ENCODE measurements at regions not wholly inside any gene's neighbourhood (a gene's known extent, or its start where the extent isn't known, plus 50 kb on each side); places are given as distances from the start of the nearest gene placed in this dataset.

DNA sequence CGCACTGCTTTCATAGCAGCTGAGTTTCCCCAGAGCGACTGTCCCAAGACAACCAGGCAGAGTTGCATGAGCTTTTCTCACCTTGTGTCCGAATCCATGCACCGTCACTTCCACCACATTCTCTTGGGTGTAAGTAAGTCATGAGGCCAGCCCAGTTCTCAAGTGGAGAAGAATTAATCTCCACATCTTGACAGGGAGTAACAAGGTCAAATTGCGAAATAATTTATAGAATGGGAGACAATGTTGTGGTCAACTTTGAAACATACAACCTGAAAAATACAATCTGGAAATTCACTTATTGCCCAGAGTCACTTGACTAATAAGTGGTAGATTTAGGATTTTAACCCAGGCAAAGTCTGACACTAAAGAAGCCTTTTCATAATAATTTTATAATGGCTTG is 123.7 kb downstream of the UFM1 start:
- H3K9me3 ChIP-seq, result no peaks in the 10 kb centered on the region
- DNase-seq, result no peak
- no peaks in the 10 kb centered on the region for H3K36me3 ChIP-seq
- WGBS, 5 donors, result 81 to 91% (median 88%) methylated on average over 5 of the region's 5 CpGs
- TF ChIP-seq CTCF (IDR thresholded peaks at IDR 0.05 in 8 of 11, conservative IDR thresholded peaks at IDR 0.05 in 3 of 11) (no peak), POLR2A (IDR thresholded peaks at IDR 0.05) (no peak), POLR2AphosphoS5 (IDR thresholded peaks at IDR 0.05) (no peak)
- no peak overlapping the region for H3K4me3 ChIP-seq
- intact Hi-C loops (cut with DNase I; ENCODE audit: low total_unique reads), result no loop called here
- H3K27me3 ChIP-seq (replicated peaks in 1 of 7), result no peaks in the 10 kb centered on the region
- no peak overlapping the region for H3K27ac ChIP-seq
- no peaks in the 10 kb centered on the region for H3K4me1 ChIP-seq

- Histone ChIP-seq H3K27ac (no peak overlapping the region), H3K9me3 (no peaks in the 10 kb centered on the region), H3K4me1 (no peaks in the 10 kb centered on the region), H3K36me3 (no peaks in the 10 kb centered on the region), H3K27me3 (replicated peaks in 1 of 7) (no peaks in the 10 kb centered on the region), H3K4me3 (no peak overlapping the region)
- WGBS, 5 donors, result 76 to 85% (median 79%) methylated on average over 2 of the region's 2 CpGs
- intact Hi-C loops (cut with DNase I; ENCODE audit: low total_unique reads), result no loop called here
- TF ChIP-seq CTCF (IDR thresholded peaks at IDR 0.05 in 8 of 11, conservative IDR thresholded peaks at IDR 0.05 in 3 of 11) (no peak), POLR2A (IDR thresholded peaks at IDR 0.05) (no peak)
- no peak for DNase-seq
These were observed 128.0 kb downstream of the UFM1 start for GRCh38 chr13:38477676-38478075.

- Histone ChIP-seq H3K4me3 (no peak overlapping the region), H3K27ac (no peak overlapping the region), H3K4me1 (no peaks in the 10 kb centered on the region), H3K9me3 (no peaks in the 10 kb centered on the region), H3K27me3 (replicated peaks in 1 of 7) (no peaks in the 10 kb centered on the region), H3K36me3 (no peaks in the 10 kb centered on the region)
- no peak for TF ChIP-seq POLR2AphosphoS5 (IDR thresholded peaks at IDR 0.05)
- TF ChIP-seq CTCF (IDR thresholded peaks at IDR 0.05 in 8 of 11, conservative IDR thresholded peaks at IDR 0.05 in 3 of 11), result no peak
- no peak for TF ChIP-seq POLR2A (IDR thresholded peaks at IDR 0.05)
- DNase-seq, result no peak
- intact Hi-C loops (cut with DNase I; ENCODE audit: low total_unique reads), result no loop called here
- WGBS, 5 donors, result 60 to 81% (median 73%) methylated on average over 1 of the region's 1 CpG; no CpG with 5 or more reads in 1 of the 5 donors
These were observed 134.0 kb downstream of the UFM1 start for GRCh38 chr13:38483623-38484022.

- Histone ChIP-seq H3K4me1 (no peaks in the 10 kb centered on the region), H3K27me3 (replicated peaks in 1 of 7) (no peaks in the 10 kb centered on the region), H3K27ac (no peak overlapping the region), H3K9me3 (no peaks in the 10 kb centered on the region), H3K4me3 (no peak overlapping the region), H3K36me3 (no peaks in the 10 kb centered on the region)
- WGBS, 5 donors, result 51 to 61% (median 58%) methylated on average over 2 to 3 of the region's 3 CpGs
- no peak for DNase-seq
- intact Hi-C loops (cut with DNase I; ENCODE audit: low total_unique reads), result no loop called here
- no peak for TF ChIP-seq POLR2AphosphoS5 (IDR thresholded peaks at IDR 0.05)
- TF ChIP-seq POLR2A (IDR thresholded peaks at IDR 0.05), result no peak
- TF ChIP-seq CTCF (IDR thresholded peaks at IDR 0.05 in 8 of 11, conservative IDR thresholded peaks at IDR 0.05 in 3 of 11), result no peak
These were observed 141.0 kb downstream of the UFM1 start for GRCh38 chr13:38490657-38491056.
